T1000 (cell line): ENCODE measurements at regions not wholly inside any gene's neighbourhood (a gene's known extent, or its start where the extent isn't known, plus 50 kb on each side); places are given as distances from the start of the nearest gene placed in this dataset.

ENCODE experiments used
- DNase-seq: peaks from one replicate; lab custom pipeline; 2025; ENCODE audit warnings: mixed read lengths; lab: John Stamatoyannopoulos, UW

DNA sequence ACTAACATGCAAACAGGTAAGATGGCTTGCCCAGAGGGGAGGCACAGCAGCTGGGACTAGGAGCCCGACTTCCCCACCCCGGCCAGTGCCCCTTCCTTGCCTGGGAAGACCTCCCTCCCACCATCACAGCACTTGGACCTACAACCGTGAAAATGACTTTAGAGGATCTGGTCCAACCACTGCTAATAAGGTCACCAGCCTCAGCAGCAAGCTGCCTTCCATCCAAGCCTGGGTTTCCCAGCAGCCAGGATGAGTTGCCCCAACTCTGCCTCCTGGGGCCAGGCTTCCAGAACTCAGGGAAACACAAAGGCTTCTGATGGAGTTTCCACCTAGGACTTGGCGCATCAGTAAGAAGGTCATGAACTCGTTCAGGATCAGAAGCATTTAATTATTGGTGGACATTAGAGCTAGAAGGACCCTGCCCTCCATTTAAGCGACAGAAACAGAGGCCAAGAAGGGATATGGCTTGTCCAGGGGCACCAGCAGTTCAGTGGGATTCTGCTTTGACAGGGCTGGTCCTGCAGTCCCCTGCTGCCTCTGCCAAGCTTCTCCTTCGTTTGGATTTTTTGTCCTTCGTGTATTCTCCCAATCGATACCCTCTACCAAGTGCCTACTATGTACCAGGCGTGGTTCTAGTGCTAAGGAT is 403.0 kb upstream of the ID2 start:
- no peak for DNase-seq

GRCh38 chr2:8279506-8279905 is 402.4 kb upstream of the ID2 start:
- no peak for DNase-seq

DNA sequence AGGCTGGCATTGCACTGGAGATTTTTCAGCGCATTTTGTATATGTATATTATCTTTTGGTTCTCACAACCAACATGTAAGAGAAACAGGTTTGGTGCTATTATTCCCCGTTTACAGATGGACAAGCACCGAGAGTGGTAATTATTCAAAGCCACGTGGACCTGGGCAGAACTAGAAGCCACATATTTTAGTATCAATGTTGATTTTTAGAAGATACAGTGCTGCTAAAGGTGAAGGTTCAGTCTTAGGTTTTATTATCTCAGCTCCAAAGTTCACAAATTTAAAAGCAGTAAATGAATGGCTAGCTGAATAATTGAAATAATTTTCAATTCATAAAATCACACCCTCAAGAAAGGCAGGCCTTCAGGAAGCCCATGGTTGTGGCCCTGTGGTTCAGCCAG is 400.6 kb upstream of the ID2 start:
- no peak for DNase-seq

GRCh38 chr2:8281950-8282857 is 399.7 kb upstream of the ID2 start:
- DNase-seq: no peak

DNA sequence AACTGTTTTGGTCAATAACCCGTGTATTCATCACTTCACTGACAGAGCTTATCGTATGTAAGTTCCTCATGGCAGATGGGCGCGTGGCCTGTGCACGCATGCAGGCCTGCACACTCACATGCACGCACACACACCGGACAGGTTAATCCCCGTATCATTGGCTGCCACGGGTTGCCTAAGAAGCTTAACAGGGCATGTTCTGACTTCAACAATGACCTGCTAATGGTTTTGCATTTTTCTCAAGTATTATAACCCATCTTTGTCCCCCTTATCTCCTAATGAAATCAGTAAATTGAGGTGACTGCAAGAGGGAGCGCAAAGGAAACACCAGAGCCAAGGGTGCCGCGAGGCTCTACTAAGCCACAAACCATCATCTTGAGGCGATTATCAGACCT is 399.0 kb upstream of the ID2 start:
- no peak for DNase-seq

- no peak for DNase-seq
Observed at GRCh38 chr2:8285081-8285480, 396.8 kb upstream of the ID2 start.

GRCh38 chr2:8285898-8286297 is 396.0 kb upstream of the ID2 start:
- DNase-seq: no peak

- no peak for DNase-seq
Observed at GRCh38 chr2:8288206-8288605, 393.6 kb upstream of the ID2 start.

GRCh38 chr2:8289111-8289510 is 392.7 kb upstream of the ID2 start:
- DNase-seq: no peak

DNA sequence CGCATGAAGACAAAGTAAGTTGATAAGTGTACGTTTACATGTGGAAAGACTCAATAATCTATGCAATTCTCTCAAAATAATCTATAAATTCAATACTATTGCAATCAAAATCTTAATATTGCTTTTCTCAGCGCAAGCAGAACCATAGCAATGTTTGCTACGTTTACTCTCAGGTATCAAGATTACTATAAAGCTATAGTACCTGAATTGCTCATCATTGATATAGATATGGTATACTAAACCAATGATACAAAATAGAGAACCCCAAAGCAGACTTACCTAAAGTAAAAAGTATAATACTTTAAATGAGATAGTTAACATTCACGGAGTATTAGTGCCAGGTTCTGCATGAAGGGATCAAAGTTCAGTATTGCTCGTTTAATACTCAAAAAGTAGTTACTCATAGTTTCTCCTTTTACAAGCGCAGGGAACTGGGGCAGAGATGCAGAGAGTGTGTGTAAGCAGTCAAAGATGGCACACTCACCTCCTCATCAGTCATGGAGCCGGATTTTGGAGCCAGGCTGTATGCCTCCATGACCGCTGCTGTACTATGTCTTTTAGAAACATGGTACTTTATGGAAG is 391.0 kb upstream of the ID2 start:
- DNase-seq: no peak

- no peak for DNase-seq
Observed at GRCh38 chr2:8296306-8296705, 385.6 kb upstream of the ID2 start.

GRCh38 chr2:8297376-8298231 is 384.3 kb upstream of the ID2 start:
- no peak for DNase-seq

DNA sequence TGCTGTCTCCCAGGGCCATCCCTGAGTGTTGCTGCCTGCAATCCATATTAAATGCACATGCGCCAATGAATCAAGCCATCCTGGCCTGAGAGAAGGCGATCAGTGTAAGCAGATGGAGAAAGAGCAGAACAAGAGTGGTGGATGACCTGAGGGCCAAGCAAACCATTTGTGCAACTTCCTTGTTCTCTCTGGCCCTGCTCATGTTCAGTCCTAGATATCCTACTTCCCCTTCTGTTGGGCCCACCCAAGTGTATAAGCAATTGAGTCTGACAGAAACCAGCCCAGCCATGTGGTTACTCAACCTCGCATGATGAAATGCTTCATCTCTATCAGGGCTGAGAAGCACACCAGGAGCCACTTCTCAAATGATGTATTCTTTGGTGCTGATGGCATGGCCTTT is 383.1 kb upstream of the ID2 start:
- no peak for DNase-seq

GRCh38 chr2:8300216-8300615 is 381.6 kb upstream of the ID2 start:
- DNase-seq: no peak

DNA sequence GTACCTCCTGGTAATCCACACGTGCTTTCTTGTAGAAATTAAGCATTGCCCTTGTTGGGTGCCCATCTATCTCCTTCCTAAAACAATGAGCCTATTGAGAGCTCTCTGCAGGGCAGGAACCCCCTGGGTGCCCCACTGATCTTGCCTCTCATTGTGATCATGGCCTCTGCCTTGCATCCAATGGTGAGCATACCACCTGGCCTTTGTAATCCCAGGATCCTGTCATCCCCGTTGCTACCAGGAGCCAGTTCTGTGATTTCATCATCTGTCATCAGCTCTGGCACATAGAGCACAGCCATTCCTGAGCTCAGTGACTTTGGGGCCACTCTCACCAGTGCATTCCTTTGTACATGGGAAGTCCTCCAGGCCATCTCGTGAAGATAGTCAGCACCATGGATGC is 381.0 kb upstream of the ID2 start:
- DNase-seq: no peak

- DNase-seq: no peak
Observed at GRCh38 chr2:8303322-8303832, 378.5 kb upstream of the ID2 start.

DNA sequence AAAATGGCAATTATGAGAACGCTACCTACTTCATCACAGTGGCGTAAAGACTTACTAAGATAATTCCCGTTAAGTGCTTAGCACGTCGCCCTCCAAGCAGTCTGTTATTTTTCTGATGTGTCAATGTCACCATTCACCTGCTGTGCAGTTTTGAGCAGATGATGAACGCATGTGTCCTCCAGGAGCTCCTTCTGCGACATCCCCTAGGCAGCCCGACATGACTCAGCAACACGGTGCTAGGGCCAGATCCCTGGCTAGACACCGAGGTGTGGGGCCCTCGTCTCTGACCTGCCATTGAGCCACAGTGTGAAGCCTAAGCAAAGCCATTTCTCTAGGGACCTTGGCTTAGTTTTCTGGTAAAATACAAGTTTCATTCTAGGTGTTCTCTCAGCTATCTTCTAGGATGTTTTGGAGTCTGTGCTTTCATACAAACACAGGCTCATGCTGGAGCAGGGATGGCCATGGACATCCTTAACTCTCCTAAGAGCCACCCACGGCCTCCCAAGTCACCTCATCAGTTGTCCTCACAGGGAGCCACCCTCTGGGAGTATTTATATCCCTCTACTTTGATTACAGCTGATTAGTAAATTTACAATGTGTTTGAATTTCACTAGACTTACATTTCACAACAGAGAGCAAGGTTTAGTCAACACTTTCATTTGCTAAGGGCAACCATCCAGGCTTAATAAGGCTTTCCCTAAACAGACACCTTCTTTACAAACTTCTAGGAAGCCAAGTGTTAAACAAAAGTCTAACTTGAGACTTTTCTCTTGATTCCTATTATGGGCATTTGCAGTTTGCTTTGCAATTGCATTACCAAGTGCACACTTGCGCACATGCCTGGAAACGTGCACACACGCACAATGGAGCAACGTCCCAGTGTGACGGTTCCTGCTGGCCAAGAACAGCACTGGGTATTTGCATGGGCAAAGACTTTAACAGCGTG is 376.8 kb upstream of the ID2 start:
- DNase-seq: no peak

DNA sequence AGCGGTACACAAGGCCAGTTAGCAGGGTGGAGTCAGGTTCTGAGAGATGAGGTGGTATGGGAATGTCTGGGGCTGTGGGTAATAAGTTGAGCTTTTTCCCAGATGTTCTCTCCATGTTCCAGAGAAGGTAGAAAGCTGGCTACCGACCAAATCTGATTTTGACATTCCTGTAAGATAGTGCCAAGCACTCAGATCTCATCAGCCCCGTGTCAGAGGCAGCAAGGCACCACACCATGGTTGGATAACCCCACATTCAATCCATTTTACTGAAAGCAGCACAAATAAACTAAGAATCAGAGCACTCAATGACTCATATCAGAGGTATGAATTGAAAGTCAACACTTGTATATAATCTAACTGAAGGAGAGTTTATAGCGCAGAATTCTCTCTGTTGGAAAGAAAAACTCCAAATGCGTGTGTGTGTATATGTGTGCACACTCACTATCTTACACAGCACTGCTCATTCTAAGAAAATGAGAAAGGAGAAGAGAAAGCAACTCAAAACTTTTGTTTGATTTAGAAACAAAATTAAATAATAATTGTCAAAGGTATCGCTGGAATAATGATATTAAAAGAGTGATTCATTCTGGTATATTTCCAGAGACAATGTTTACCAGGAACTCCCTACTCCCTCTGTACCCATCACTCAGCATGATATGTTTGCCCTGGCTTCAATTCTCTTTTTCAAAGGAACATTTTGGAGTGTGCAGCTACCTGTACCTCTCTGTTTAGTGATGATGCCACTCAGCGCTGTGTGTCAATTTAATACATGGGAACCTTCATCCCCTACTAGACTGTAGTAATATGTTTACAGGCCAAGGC is 375.1 kb upstream of the ID2 start:
- DNase-seq: no peak

DNA sequence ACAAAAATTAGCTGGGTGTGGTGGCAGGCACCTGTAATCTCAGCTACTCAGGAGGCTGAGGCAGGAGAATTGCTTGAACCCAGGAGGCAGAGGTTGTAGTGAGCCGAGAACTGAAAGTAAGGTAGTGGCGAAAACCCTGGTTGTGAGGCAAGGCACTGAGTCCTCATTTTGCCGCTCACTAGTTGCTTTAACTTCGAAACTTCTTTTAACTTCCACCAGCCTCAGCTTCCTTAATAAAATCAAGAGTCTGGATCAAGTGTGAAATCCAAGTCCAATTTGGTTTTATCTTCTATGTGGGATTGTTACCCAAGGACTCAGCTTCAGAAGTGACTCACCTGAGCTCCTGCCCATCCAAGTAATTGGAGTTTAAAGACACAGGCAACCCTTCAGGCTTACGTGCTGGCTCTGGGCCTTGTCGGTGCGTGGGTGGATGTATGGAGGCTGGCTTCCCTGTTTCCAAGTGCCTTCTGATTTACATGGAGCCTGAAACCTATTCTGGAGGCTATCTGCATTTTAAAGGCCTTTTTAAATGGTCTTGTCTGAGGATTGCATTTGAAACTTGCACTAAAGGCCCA is 374.2 kb upstream of the ID2 start:
- DNase-seq: no peak

DNA sequence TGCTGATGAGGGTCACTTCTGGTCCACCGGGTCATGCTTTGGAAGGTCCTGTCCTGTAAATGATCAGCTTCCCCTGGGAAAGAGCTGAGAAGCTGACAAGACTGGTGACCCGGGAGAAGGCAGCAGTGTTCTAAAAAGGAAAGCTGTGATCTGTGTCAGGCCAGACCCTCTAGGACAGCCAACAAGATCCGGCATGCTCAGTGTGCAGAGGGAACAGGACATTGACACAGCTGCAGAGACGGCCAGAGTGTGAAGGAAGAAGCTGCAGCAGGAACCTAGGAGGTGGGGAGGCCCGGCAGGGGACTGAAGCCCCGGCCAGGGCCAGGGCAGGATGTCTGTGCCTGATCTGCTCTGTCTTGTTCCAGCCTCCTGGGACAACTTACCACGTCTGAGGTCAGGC is 372.7 kb upstream of the ID2 start:
- no peak for DNase-seq
